ENCODE measurements at regions not wholly inside any gene's neighbourhood (a gene's known extent, or its start where the extent isn't known, plus 50 kb on each side); places are given as distances from the start of the nearest gene placed in this dataset.
"Not testable (repeated sequence)": the region's sequence is repeated elsewhere in the genome, so short reads cannot be mapped to it uniquely, and the experiment has no call there.

DNA sequence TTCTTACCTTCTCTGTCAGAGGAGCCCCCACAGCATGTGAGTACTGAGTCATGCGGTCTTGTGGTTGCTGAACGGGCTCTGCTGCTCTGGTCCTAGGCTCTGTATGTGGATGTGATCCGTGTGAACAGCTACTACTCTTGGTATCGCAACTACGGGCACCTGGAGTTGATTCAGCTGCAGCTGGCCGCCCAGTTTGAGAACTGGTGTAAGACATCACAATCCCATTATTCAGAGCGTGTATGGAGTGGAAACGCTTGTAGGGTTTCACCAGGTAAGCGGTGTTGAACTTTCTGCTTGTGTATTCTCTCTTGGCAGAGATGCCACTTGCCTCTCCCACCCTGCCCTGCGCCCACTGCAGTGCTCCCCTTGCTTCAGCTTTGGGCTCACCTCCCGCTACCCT, 1356.2 kb downstream of the CDH12 start:
- H3K27me3 ChIP-seq (ENCODE audit: control insufficient read depth, insufficient read depth, low read length); H3K4me1 ChIP-seq (ENCODE audit: control insufficient read depth, insufficient read depth, low read length); H3K4me3 ChIP-seq (ENCODE audit: low read length); H3K36me3 ChIP-seq (ENCODE audit: control insufficient read depth, insufficient read depth, low read length); H3K9ac ChIP-seq (ENCODE audit: low read length); H3K27ac ChIP-seq (ENCODE audit: low read depth, low read length): not testable (repeated sequence)

DNA sequence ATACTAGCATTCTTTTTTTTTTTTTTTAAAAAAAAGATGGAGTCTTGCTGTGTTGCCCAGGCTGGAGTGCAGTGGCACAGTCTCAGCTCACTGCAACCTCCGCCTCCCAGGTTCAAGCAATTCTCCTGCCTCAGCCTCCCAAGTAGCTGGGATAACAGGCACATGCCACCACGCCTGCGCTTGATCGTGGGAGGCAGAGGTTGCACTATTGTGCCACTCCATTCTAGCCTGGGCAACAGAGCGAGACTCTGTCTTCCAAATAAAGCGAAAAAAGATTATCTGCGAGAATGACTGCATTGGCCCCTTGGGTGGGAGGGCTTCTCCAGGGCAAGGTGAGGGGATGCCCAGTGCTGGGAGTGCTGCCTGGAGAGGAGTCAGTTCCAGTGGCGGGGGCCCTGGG, 1357.1 kb downstream of the CDH12 start:
- not testable (repeated sequence) for H3K36me3 ChIP-seq (ENCODE audit: control insufficient read depth, insufficient read depth, low read length); H3K9ac ChIP-seq (ENCODE audit: low read length); H3K27me3 ChIP-seq (ENCODE audit: control insufficient read depth, insufficient read depth, low read length); H3K4me1 ChIP-seq (ENCODE audit: control insufficient read depth, insufficient read depth, low read length); H3K27ac ChIP-seq (ENCODE audit: low read depth, low read length); H3K4me3 ChIP-seq (ENCODE audit: low read length)

DNA sequence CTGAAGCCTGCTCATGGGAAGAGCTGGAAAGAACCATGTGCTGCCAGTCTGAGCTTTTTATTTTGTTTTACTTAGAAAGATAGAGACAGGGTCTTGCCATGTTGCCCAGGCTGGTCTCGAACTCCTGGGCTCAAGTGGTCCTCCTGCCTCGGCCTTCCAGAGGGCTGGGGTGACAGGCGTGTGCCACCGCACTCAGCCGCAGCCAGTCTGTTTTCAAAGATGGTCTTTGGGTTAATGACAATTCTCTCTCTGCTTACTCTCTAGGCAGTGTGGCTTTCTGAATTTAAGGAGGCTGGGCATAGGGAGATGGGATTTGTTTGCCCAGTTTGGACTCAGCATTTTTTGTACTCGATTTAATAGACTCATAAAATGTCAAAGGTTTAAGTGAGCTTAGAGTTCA, 1357.9 kb downstream of the CDH12 start:
- not testable (repeated sequence) for H3K4me1 ChIP-seq (ENCODE audit: control insufficient read depth, insufficient read depth, low read length); H3K9ac ChIP-seq (ENCODE audit: low read length); H3K27ac ChIP-seq (ENCODE audit: low read depth, low read length); H3K27me3 ChIP-seq (ENCODE audit: control insufficient read depth, insufficient read depth, low read length); H3K36me3 ChIP-seq (ENCODE audit: control insufficient read depth, insufficient read depth, low read length); H3K4me3 ChIP-seq (ENCODE audit: low read length)

GRCh38 chr5:21494033-21494432, 1359.1 kb downstream of the CDH12 start:
- not testable (repeated sequence) for H3K27me3 ChIP-seq (ENCODE audit: control insufficient read depth, insufficient read depth, low read length); H3K27ac ChIP-seq (ENCODE audit: low read depth, low read length); H3K9ac ChIP-seq (ENCODE audit: low read length); H3K36me3 ChIP-seq (ENCODE audit: control insufficient read depth, insufficient read depth, low read length); H3K4me3 ChIP-seq (ENCODE audit: low read length); H3K4me1 ChIP-seq (ENCODE audit: control insufficient read depth, insufficient read depth, low read length)

GRCh38 chr5:21491182-21491581, 1362.0 kb downstream of the CDH12 start:
- not testable (repeated sequence) for H3K36me3 ChIP-seq (ENCODE audit: control insufficient read depth, insufficient read depth, low read length); H3K4me1 ChIP-seq (ENCODE audit: control insufficient read depth, insufficient read depth, low read length); H3K27ac ChIP-seq (ENCODE audit: low read depth, low read length); H3K9ac ChIP-seq (ENCODE audit: low read length); H3K4me3 ChIP-seq (ENCODE audit: low read length); H3K27me3 ChIP-seq (ENCODE audit: control insufficient read depth, insufficient read depth, low read length)

DNA sequence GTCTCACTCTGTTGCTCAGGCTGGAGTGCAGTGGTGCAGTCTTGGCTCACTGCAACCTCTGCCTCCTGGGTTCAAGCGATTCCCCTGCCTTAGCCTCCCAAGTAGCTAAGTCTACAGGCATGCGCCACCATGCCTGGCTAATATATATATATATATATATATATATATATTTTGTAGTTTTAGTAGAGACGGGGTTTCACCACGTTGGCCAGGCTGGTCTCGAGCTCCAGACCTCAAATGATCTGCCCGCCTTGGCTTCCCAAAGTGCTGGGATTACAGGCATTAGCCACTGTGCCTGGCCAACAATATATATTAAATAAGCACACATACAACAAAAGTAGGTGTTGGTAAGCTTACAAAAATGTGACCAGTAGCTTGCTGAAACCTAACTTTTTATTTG, 1364.3 kb downstream of the CDH12 start:
- H3K4me3 ChIP-seq (ENCODE audit: low read length); H3K36me3 ChIP-seq (ENCODE audit: control insufficient read depth, insufficient read depth, low read length); H3K9ac ChIP-seq (ENCODE audit: low read length); H3K27ac ChIP-seq (ENCODE audit: low read depth, low read length); H3K27me3 ChIP-seq (ENCODE audit: control insufficient read depth, insufficient read depth, low read length); H3K4me1 ChIP-seq (ENCODE audit: control insufficient read depth, insufficient read depth, low read length): not testable (repeated sequence)

DNA sequence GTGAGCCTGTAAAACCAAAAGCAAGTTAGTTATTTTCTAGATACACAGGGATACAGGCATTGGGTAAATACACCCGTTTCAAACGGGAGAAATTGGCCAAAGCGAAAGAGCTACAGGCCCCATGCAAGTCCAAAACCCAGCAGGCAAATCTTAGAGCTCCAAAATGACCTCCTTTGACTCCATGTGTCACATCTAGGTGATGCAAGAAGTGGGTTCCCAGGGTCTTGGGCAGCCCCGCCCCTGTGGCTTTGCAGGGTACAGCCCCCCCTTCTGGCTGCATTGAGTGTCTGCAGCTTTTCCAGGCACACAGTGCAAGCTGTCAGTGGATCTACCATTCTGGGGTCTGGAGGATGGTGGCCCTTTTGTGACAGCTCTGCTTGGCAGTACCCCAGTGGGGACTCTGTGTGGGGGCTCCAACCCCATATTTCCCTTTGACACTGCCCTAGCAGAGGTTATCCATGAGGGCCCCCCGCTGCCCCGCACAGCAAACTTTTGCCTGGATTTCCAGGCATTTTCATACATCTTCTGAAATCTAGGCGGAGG, 1367.6 kb downstream of the CDH12 start:
- not testable (repeated sequence) for H3K9ac ChIP-seq (ENCODE audit: low read length); H3K4me1 ChIP-seq (ENCODE audit: control insufficient read depth, insufficient read depth, low read length); H3K27ac ChIP-seq (ENCODE audit: low read depth, low read length); H3K36me3 ChIP-seq (ENCODE audit: control insufficient read depth, insufficient read depth, low read length); H3K27me3 ChIP-seq (ENCODE audit: control insufficient read depth, insufficient read depth, low read length); H3K4me3 ChIP-seq (ENCODE audit: low read length)

DNA sequence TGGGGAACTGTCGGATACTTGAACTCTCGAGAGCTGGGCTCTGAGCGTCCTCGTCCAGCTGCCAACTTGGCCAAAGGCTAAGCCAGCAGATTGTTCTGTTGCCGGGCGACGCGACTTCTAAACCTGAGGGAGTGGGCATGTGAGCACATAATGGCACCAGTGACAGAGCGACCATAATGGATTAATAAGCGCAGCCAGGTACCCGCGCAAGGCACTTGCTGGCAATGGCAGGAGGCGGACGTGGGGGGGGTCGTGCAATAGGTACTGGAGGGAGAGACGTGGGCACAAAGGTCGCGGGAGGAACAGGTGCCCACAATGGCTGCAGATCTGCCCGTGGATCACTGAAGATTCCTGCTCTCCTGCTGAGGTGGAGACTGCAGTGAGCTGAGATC, 1368.7 kb downstream of the CDH12 start:
- H3K36me3 ChIP-seq (ENCODE audit: control insufficient read depth, insufficient read depth, low read length): not testable (repeated sequence)

GRCh38 chr5:21483790-21484497, 1369.2 kb downstream of the CDH12 start:
- H3K4me3 ChIP-seq (ENCODE audit: low read length); H3K9ac ChIP-seq (ENCODE audit: low read length); H3K36me3 ChIP-seq (ENCODE audit: control insufficient read depth, insufficient read depth, low read length); H3K4me1 ChIP-seq (ENCODE audit: control insufficient read depth, insufficient read depth, low read length); H3K27ac ChIP-seq (ENCODE audit: low read depth, low read length); H3K27me3 ChIP-seq (ENCODE audit: control insufficient read depth, insufficient read depth, low read length): not testable (repeated sequence)

More for the DNA sequence above, 1368.7 kb downstream of the CDH12 start:
- not testable (repeated sequence) for H3K27me3 ChIP-seq (ENCODE audit: control insufficient read depth, insufficient read depth, low read length); H3K4me3 ChIP-seq (ENCODE audit: low read length); H3K9ac ChIP-seq (ENCODE audit: low read length); H3K27ac ChIP-seq (ENCODE audit: low read depth, low read length); H3K4me1 ChIP-seq (ENCODE audit: control insufficient read depth, insufficient read depth, low read length)

- H3K27me3 ChIP-seq (ENCODE audit: control insufficient read depth, insufficient read depth, low read length); H3K27ac ChIP-seq (ENCODE audit: low read depth, low read length); H3K36me3 ChIP-seq (ENCODE audit: control insufficient read depth, insufficient read depth, low read length); H3K4me1 ChIP-seq (ENCODE audit: control insufficient read depth, insufficient read depth, low read length); H3K9ac ChIP-seq (ENCODE audit: low read length); H3K4me3 ChIP-seq (ENCODE audit: low read length): not testable (repeated sequence)
These were observed 1370.0 kb downstream of the CDH12 start for GRCh38 chr5:21482983-21483650.

DNA sequence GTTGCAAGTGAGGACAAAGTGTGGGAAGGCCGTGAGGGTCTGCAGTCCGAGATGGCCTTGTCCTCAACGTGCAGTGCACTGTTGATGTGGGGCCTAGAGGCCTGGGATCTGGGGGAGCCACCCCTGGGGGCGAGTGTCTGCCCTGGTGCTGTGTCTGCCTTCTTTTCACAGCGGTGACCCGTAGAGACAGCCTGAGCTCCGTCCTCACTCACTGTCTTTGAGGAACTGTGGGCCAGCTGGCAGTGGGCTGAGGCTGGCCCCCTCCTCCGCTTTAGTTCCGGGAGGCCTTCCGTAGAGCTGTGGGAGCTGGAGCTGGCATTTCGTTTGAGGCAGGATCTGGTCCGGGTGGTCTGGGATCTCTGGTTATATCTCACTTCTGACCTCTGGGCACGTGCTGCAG, 1370.6 kb downstream of the CDH12 start:
- not testable (repeated sequence) for H3K27ac ChIP-seq (ENCODE audit: low read depth, low read length); H3K36me3 ChIP-seq (ENCODE audit: control insufficient read depth, insufficient read depth, low read length); H3K4me1 ChIP-seq (ENCODE audit: control insufficient read depth, insufficient read depth, low read length); H3K4me3 ChIP-seq (ENCODE audit: low read length); H3K9ac ChIP-seq (ENCODE audit: low read length); H3K27me3 ChIP-seq (ENCODE audit: control insufficient read depth, insufficient read depth, low read length)

DNA sequence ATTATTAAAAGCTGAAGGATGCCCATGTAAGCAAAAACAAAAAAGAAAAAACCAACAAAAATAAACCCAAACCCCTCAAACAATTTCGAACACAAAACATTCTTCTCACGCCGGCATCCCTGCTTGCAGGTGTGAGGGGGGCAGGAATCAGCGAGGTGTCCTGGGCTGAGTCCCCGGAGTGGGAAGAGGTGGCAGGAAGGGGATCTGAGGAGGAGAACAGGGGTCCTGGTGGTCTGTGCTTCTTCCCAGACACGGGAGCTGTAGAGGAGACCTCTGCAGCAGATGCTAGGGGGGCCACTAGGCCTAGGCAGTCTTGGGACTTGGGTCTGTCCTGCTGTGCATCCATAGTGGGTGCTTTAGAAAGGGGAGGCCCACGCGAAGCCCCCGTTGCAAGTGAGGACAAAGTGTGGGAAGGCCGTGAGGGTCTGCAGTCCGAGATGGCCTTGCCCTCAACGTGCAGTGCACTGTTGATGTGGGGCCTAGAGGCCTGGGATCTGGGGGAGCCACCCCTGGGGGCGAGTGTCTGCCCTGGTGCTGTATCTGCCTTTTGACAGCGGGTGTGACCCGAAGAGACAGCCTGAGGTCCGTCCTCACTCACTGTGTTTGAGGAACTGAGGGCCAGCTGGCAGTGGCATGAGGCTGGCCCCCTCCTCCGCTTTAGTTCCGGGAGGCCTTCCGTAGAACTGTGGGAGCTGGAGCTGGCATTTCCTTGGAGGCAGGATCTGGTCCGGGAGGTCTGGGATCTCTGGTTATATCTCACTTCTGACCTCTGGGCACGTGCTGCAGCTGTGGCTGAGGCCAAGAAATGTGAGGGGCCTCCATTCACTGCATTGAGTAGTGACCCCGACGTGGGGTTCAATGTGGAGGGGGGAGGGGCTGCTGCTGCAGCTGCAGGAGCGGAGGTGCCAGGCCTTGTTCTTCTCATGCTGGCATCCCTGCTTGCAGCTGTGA, 1371.5 kb downstream of the CDH12 start:
- H3K4me1 ChIP-seq (ENCODE audit: control insufficient read depth, insufficient read depth, low read length); H3K4me3 ChIP-seq (ENCODE audit: low read length); H3K27me3 ChIP-seq (ENCODE audit: control insufficient read depth, insufficient read depth, low read length); H3K9ac ChIP-seq (ENCODE audit: low read length); H3K36me3 ChIP-seq (ENCODE audit: control insufficient read depth, insufficient read depth, low read length); H3K27ac ChIP-seq (ENCODE audit: low read depth, low read length): not testable (repeated sequence)

Measured in rectal smooth muscle tissue (tissue), 1 donor.